MM.1S (cell line): ENCODE measurements at regions not wholly inside any gene's neighbourhood (a gene's known extent, or its start where the extent isn't known, plus 50 kb on each side); places are given as distances from the start of the nearest gene placed in this dataset.

Experiments
- DNase-seq: peaks from one replicate; pipeline ENCODE4 v3.0.0-alpha.2; 2015
- H2AFZ ChIP-seq: fragments of 300-600 bp; sonication (generic); 2 replicates; pipeline ENCODE4 v1.6.0; 2016; ENCODE audit warnings: antibody characterized with exemption, low read length
- H3F3A ChIP-seq: fragments of 300-600 bp; sonication (generic); 2 replicates; pipeline ENCODE4 v1.6.1; 2016; ENCODE audit warnings: mild to moderate bottlenecking, antibody characterized with exemption, low read length, moderate library complexity, mixed read lengths; ENCODE audit not compliant: insufficient read depth
- H3K27ac ChIP-seq: fragments of 300-600 bp; sonication (generic); 2 replicates; pipeline ENCODE4 v1.5.1; 2016; ENCODE audit warnings: mild to moderate bottlenecking, low read length
- H3K27me3 ChIP-seq: fragments of 300-600 bp; sonication (generic); replicated peaks from 2 replicates; pipeline ENCODE4 v1.6.0; 2016; ENCODE audit warnings: low read length; ENCODE audit not compliant: insufficient read depth
- H3K36me3 ChIP-seq: fragments of 300-600 bp; sonication (generic); replicated peaks from 2 replicates; pipeline ENCODE4 v1.6.1; 2016; ENCODE audit warnings: mild to moderate bottlenecking, low read length, mixed read lengths; ENCODE audit not compliant: insufficient read depth
- H3K4me1 ChIP-seq: fragments of 300-600 bp; sonication (generic); 2 replicates; pipeline ENCODE4 v1.6.1; 2016; ENCODE audit warnings: low read length, mixed read lengths
- H3K4me2 ChIP-seq: fragments of 300-600 bp; sonication (generic); 2 replicates; pipeline ENCODE4 v1.6.0; 2016; ENCODE audit warnings: low read depth, low read length
- H3K4me3 ChIP-seq: fragments of 300-600 bp; sonication (generic); 2 replicates; pipeline ENCODE4 v1.5.1; 2016; ENCODE audit warnings: low read length, mixed read lengths
- H3K79me2 ChIP-seq: fragments of 300-600 bp; sonication (generic); 2 replicates; pipeline ENCODE4 v1.6.1; 2016; ENCODE audit warnings: mixed run types, low read length, mixed read lengths
- H3K9ac ChIP-seq: fragments of 300-600 bp; sonication (generic); 2 replicates; pipeline ENCODE4 v1.6.1; 2016; ENCODE audit warnings: low read length, mixed read lengths
- H3K9me2 ChIP-seq: fragments of 300-600 bp; sonication (generic); replicated peaks from 2 replicates; pipeline ENCODE4 v1.6.1; 2016; ENCODE audit warnings: mild to moderate bottlenecking, low read length, mixed read lengths; ENCODE audit not compliant: insufficient read depth
- H3K9me3 ChIP-seq: fragments of 300-600 bp; sonication (generic); replicated peaks from 2 replicates; pipeline ENCODE4 v1.6.1; 2016; ENCODE audit warnings: mild to moderate bottlenecking, low read length, mixed read lengths; ENCODE audit not compliant: insufficient read depth
- H4K20me1 ChIP-seq: fragments of 300-600 bp; sonication (generic); 2 replicates; pipeline ENCODE4 v1.6.1; 2016; ENCODE audit warnings: mild to moderate bottlenecking, low read length, moderate library complexity, mixed read lengths; ENCODE audit not compliant: insufficient read depth
- CTCF ChIP-seq: fragments of 300-600 bp; sonication (generic); IDR thresholded peaks from 2 replicates; pipeline ENCODE4 v1.5.1; 2016; ENCODE audit warnings: antibody characterized with exemption, low read length, mixed read lengths
- EZH2 ChIP-seq: fragments of 300-600 bp; sonication (generic); optimal IDR thresholded peaks from 2 replicates; pipeline ENCODE3; 2017; ENCODE audit warnings: low read depth, mild to moderate bottlenecking, antibody characterized with exemption, low read length, mixed read lengths
- EZH2phosphoT487 ChIP-seq: fragments of 300-600 bp; sonication (generic); IDR thresholded peaks from 2 replicates; pipeline ENCODE4 v1.6.1; 2018; ENCODE audit warnings: antibody characterized with exemption, low read length

DNA sequence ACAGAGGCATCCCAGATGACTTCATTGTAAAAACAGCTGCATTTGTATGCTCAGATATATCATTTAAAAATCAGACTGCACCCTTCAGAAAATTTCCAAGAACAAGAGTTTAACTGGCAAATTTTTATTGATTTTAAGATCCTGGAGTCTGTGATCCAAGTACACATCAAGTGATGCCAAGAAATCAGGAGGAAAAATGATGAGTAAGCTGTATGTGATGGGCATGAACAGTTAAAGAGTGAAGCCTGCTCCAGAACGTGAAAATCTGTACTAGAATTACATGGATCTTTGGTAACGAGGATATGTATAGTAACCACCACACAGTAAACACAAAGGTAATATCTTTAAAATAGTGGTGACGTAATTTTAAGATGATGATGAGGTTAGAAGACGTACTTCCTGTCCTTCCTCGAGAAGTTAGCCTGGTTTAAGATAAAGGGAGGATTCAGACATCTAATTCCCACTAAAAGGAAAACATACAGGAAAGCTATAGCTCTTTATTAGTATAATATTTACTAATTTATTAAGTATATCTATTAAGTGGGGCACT, 1374.3 kb upstream of the DDX18 start:
- Histone ChIP-seq H3F3A (no peaks in the 10 kb centered on the region), H3K27ac (no peak overlapping the region), H3K4me3 (no peak overlapping the region), H3K79me2 (no peaks in the 10 kb centered on the region), H4K20me1 (no peaks in the 10 kb centered on the region), H3K9me2 (no peaks in the 10 kb centered on the region), H3K4me2 (no peak overlapping the region), H3K9me3 (no peaks in the 10 kb centered on the region), H2AFZ (no peak overlapping the region), H3K36me3 (no peaks in the 10 kb centered on the region), H3K9ac (no peak overlapping the region), H3K27me3 (no peaks in the 10 kb centered on the region), H3K4me1 (no peaks in the 10 kb centered on the region)
- TF ChIP-seq EZH2 (no peak), EZH2phosphoT487 (no peak), CTCF (no peak)
- no peak for DNase-seq

DNA sequence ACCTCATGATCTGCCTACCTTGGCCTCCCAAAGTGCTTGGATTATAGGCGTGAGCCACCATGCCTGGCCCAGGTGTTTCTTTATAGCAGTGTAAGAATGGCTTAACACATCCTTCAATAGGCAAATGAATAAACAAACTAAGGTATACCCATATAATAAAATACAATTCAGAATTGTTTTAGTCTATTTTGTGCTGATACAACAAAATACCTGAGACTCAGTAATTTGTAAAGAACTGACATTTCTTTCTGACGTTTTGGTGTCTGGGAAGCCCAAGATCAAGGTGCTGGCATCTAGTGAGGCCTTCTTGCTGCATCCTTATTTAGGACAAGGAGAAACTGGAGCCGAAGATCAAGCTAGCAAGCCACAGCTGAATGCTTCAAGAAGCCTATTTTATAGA, 1372.1 kb upstream of the DDX18 start:
- Histone ChIP-seq H3K4me2 (no peak overlapping the region), H3K9me2 (no peaks in the 10 kb centered on the region), H3F3A (no peaks in the 10 kb centered on the region), H4K20me1 (no peaks in the 10 kb centered on the region), H3K27me3 (no peaks in the 10 kb centered on the region), H3K36me3 (no peaks in the 10 kb centered on the region), H3K27ac (no peak overlapping the region), H3K9ac (no peak overlapping the region), H3K4me1 (no peaks in the 10 kb centered on the region), H3K4me3 (no peak overlapping the region), H3K79me2 (no peaks in the 10 kb centered on the region), H2AFZ (no peak overlapping the region), H3K9me3 (no peaks in the 10 kb centered on the region)
- DNase-seq: no peak
- no peak for TF ChIP-seq EZH2

GRCh38 chr2:116444256-116444872, 1370.1 kb upstream of the DDX18 start:
- H3K27me3 ChIP-seq: no peaks in the 10 kb centered on the region
- H3K79me2 ChIP-seq: no peaks in the 10 kb centered on the region
- no peak for TF ChIP-seq CTCF
- no peak for TF ChIP-seq EZH2phosphoT487
- H3K36me3 ChIP-seq: no peaks in the 10 kb centered on the region
- no peak overlapping the region for H3K4me3 ChIP-seq
- no peaks in the 10 kb centered on the region for H3K9me2 ChIP-seq
- no peaks in the 10 kb centered on the region for H3F3A ChIP-seq
- H2AFZ ChIP-seq: no peak overlapping the region
- H3K9me3 ChIP-seq: no peaks in the 10 kb centered on the region
- H3K4me2 ChIP-seq: no peak overlapping the region
- no peak overlapping the region for H3K27ac ChIP-seq
- no peaks in the 10 kb centered on the region for H3K4me1 ChIP-seq
- no peak overlapping the region for H3K9ac ChIP-seq
- DNase-seq: no peak
- no peaks in the 10 kb centered on the region for H4K20me1 ChIP-seq

GRCh38 chr2:116450990-116451389, 1363.5 kb upstream of the DDX18 start:
- H3F3A ChIP-seq: peaks cover 15% of the 10 kb centered on the region
- no peak overlapping the region for H3K9ac ChIP-seq
- no peak overlapping the region for H3K4me3 ChIP-seq
- no peaks in the 10 kb centered on the region for H3K9me3 ChIP-seq
- no peaks in the 10 kb centered on the region for H3K9me2 ChIP-seq
- no peak for TF ChIP-seq EZH2
- no peak for TF ChIP-seq CTCF
- no peak for TF ChIP-seq EZH2phosphoT487
- DNase-seq: no peak
- H3K79me2 ChIP-seq: no peaks in the 10 kb centered on the region
- H2AFZ ChIP-seq: no peak overlapping the region
- H3K4me2 ChIP-seq: no peak overlapping the region
- H3K36me3 ChIP-seq: no peaks in the 10 kb centered on the region
- no peak overlapping the region for H3K27ac ChIP-seq
- H4K20me1 ChIP-seq: no peaks in the 10 kb centered on the region
- H3K27me3 ChIP-seq: no peaks in the 10 kb centered on the region
- H3K4me1 ChIP-seq: peaks cover 24% of the 10 kb centered on the region
